ENCODE measurements at regions not wholly inside any gene's neighbourhood (a gene's known extent, or its start where the extent isn't known, plus 50 kb on each side); places are given as distances from the start of the nearest gene placed in this dataset.
A peak's percentile ranks its signal among the peaks of the same experiment; 100 is the strongest.

DNA sequence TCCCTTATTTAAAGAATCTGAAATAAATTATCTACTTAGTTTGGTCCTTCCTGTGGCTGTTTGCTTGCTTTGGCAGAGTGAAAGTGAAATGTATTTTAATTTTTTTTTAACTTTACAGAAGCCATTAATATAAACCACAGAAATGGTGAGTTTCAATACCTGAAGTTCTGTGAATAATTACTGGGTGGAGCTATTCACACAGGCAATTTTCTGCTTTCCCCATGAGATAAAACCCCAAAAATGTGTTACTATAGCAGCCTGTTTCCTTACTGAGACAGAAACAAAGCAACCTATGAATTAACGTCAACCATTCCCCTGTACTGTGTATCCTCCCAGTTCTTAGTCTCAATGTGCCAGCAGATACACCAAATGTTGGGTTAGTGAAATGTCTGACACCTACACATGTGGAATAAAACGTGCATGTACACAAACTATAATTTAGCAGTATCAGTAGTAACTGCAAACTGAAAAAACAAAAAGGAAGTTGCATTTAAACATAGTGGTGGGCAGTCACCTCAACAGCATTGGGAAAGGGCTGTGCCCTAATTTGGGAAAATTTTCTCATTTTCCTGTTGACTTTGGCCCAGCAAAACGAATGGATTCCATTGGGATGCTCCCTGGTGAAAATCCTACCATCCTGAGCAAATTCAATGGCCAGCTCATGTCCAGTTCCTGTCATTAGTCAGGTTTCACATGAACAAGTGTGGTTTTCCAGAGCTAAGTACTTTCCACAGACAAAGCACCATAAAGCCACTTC is 73.1 kb upstream of the RMDN2 start:
- Histone ChIP-seq H3K4me3 (no peak overlapping the region), H3K27ac (peak overlapping the region in 1 of 4 donors; percentile 12), H3K36me3 (no peaks in the 10 kb centered on the region), H3K9me3 (no peaks in the 10 kb centered on the region), H3K4me1 (peaks cover 0 to 7% (median 0%) of the 10 kb centered on the region in 4 donors), H3K27me3 (no peaks in the 10 kb centered on the region)
- TF ChIP-seq CTCF (IDR thresholded peaks at IDR 0.05) (no peak), POLR2A (IDR thresholded peaks at IDR 0.05) (no peak)
- DNase-seq, result no peak

GRCh38 chr2:37852585-37853014 is 72.5 kb upstream of the RMDN2 start:
- no peak for DNase-seq
- H3K27me3 ChIP-seq, result no peaks in the 10 kb centered on the region
- H3K9me3 ChIP-seq, result no peaks in the 10 kb centered on the region
- no peaks in the 10 kb centered on the region for H3K36me3 ChIP-seq
- no peak for TF ChIP-seq POLR2A (IDR thresholded peaks at IDR 0.05)
- no peak overlapping the region for H3K4me3 ChIP-seq
- no peak overlapping the region for H3K27ac ChIP-seq
- peaks cover 0 to 9% (median 0%) of the 10 kb centered on the region in 4 donors for H3K4me1 ChIP-seq

- Histone ChIP-seq H3K36me3 (no peaks in the 10 kb centered on the region), H3K27me3 (no peaks in the 10 kb centered on the region), H3K9me3 (no peaks in the 10 kb centered on the region), H3K4me3 (no peak overlapping the region), H3K4me1 (peaks cover 0 to 15% (median 0%) of the 10 kb centered on the region in 4 donors), H3K27ac (peak overlapping the region in 2 of 4 donors; percentile 21 to 69)
- no peak for DNase-seq
- TF ChIP-seq CTCF (IDR thresholded peaks at IDR 0.05), result no peak
- no peak for TF ChIP-seq POLR2A (IDR thresholded peaks at IDR 0.05)
Observed at GRCh38 chr2:37854676-37855282, 70.3 kb upstream of the RMDN2 start.

- TF ChIP-seq POLR2A (IDR thresholded peaks at IDR 0.05), result no peak
- TF ChIP-seq CTCF (IDR thresholded peaks at IDR 0.05), result no peak
- Histone ChIP-seq H3K4me1 (peaks cover 0 to 15% (median 0%) of the 10 kb centered on the region in 4 donors), H3K27ac (peak overlapping the region in 2 of 4 donors; percentile 21 to 69), H3K4me3 (no peak overlapping the region), H3K9me3 (no peaks in the 10 kb centered on the region), H3K27me3 (no peaks in the 10 kb centered on the region), H3K36me3 (no peaks in the 10 kb centered on the region)
- no peak for DNase-seq
Observed at GRCh38 chr2:37855283-37856041, 69.6 kb upstream of the RMDN2 start.

DNA sequence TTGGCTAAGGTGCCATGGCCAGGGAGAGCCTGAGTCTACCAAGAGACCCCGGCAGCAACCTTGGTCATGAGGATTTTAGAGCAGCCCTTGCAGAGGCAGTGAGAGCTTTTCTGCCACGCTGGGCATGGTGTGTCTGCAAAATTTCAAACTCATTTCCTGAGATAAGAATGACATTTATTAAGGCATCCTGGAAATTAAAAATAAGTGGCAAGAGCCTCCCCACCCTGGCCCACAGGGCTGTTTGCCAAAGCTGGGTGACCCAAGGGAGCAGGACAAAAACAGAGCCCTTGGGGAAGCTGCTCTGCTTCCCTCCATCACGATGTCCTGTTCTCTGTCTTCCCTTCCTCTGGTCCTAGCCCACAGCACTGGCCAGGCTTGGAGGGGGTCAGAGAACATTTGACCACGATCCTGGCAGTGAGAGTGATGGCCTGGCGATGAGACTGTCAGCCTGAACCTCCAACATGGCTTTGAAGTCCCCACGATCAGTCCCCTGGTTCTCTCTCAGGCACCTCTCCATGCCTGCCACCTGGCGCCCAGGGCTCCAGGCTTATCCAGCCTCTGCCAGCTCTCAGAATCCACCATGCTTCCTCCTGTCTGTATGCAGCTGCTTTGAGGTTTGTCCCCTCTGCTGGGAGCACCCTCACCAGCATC is 68.9 kb upstream of the RMDN2 start:
- no peak for DNase-seq
- no peak for TF ChIP-seq POLR2A (IDR thresholded peaks at IDR 0.05)
- no peak for TF ChIP-seq CTCF (IDR thresholded peaks at IDR 0.05)
- Histone ChIP-seq H3K27me3 (no peaks in the 10 kb centered on the region), H3K27ac (peak overlapping the region in 2 of 4 donors; percentile 5 to 69), H3K4me3 (no peak overlapping the region), H3K9me3 (no peaks in the 10 kb centered on the region), H3K36me3 (no peaks in the 10 kb centered on the region), H3K4me1 (peaks cover 0 to 15% (median 0%) of the 10 kb centered on the region in 4 donors)
